ENCODE measurements at regions not wholly inside any gene's neighbourhood (a gene's known extent, or its start where the extent isn't known, plus 50 kb on each side); places are given as distances from the start of the nearest gene placed in this dataset.

GRCh38 chr12:76156314-76156713 is 71.8 kb upstream of the NAP1L1 start:
- Histone ChIP-seq H3K27ac (ENCODE audit: low read length) (no peak overlapping the region), H3K4me2 (ENCODE audit: low read depth, low read length) (no peak overlapping the region), H4K20me1 (ENCODE audit: insufficient read depth, low read length) (no peaks in the 10 kb centered on the region), H3K9me2 (replicated peaks; ENCODE audit: insufficient read depth, low read length) (no peaks in the 10 kb centered on the region), H3K36me3 (replicated peaks; ENCODE audit: insufficient read depth, low read length) (no peaks in the 10 kb centered on the region), H3K79me2 (ENCODE audit: low read length) (no peaks in the 10 kb centered on the region), H3F3A (ENCODE audit: insufficient read depth, low read length) (peaks cover 21% of the 10 kb centered on the region), H3K27me3 (replicated peaks; ENCODE audit: insufficient read depth, low read length) (0 out of 2 replicates have a peak, but pooled peaks cover 6% of the 10 kb centered on the region), H3K9ac (ENCODE audit: low read length) (no peak overlapping the region), H3K4me1 (ENCODE audit: low read length) (peaks cover 20% of the 10 kb centered on the region), H3K9me3 (replicated peaks; ENCODE audit: insufficient read depth, low read length) (no peaks in the 10 kb centered on the region), H3K4me3 (ENCODE audit: low read length) (no peak overlapping the region), H2AFZ (ENCODE audit: low read length) (no peak overlapping the region)
- DNase-seq: no peak
- TF ChIP-seq EZH2phosphoT487 (IDR thresholded peaks at IDR 0.05; ENCODE audit: low read length) (no peak), EZH2 (optimal IDR thresholded peaks at IDR 0.05; ENCODE audit: low read depth, low read length) (no peak), CTCF (IDR thresholded peaks at IDR 0.05; ENCODE audit: low read length) (no peak)

- TF ChIP-seq CTCF (IDR thresholded peaks at IDR 0.05; ENCODE audit: low read length) (no peak), EZH2phosphoT487 (IDR thresholded peaks at IDR 0.05; ENCODE audit: low read length) (no peak), EZH2 (optimal IDR thresholded peaks at IDR 0.05; ENCODE audit: low read depth, low read length) (no peak)
- H3K9me2 ChIP-seq (replicated peaks; ENCODE audit: insufficient read depth, low read length): no peaks in the 10 kb centered on the region
- H3K36me3 ChIP-seq (replicated peaks; ENCODE audit: insufficient read depth, low read length): no peaks in the 10 kb centered on the region
- no peak overlapping the region for H3K27ac ChIP-seq (ENCODE audit: low read length)
- H3K9ac ChIP-seq (ENCODE audit: low read length): no peak overlapping the region
- H3K4me2 ChIP-seq (ENCODE audit: low read depth, low read length): no peak overlapping the region
- 0 out of 2 replicates have a peak, but pooled peaks cover 6% of the 10 kb centered on the region for H3K27me3 ChIP-seq (replicated peaks; ENCODE audit: insufficient read depth, low read length)
- H3F3A ChIP-seq (ENCODE audit: insufficient read depth, low read length): peaks cover 21% of the 10 kb centered on the region
- H3K79me2 ChIP-seq (ENCODE audit: low read length): no peaks in the 10 kb centered on the region
- no peaks in the 10 kb centered on the region for H3K9me3 ChIP-seq (replicated peaks; ENCODE audit: insufficient read depth, low read length)
- H2AFZ ChIP-seq (ENCODE audit: low read length): no peak overlapping the region
- H3K4me1 ChIP-seq (ENCODE audit: low read length): peaks cover 25% of the 10 kb centered on the region
- no peak for DNase-seq
- H3K4me3 ChIP-seq (ENCODE audit: low read length): no peak overlapping the region
- H4K20me1 ChIP-seq (ENCODE audit: insufficient read depth, low read length): no peaks in the 10 kb centered on the region
Observed at GRCh38 chr12:76155157-76155670, 70.7 kb upstream of the NAP1L1 start.

- Histone ChIP-seq H3K36me3 (replicated peaks; ENCODE audit: insufficient read depth, low read length) (no peaks in the 10 kb centered on the region), H3K4me1 (ENCODE audit: low read length) (peaks cover 17% of the 10 kb centered on the region), H3F3A (ENCODE audit: insufficient read depth, low read length) (peaks cover 12% of the 10 kb centered on the region), H3K9ac (ENCODE audit: low read length) (no peak overlapping the region), H3K9me2 (replicated peaks; ENCODE audit: insufficient read depth, low read length) (no peaks in the 10 kb centered on the region), H3K27me3 (replicated peaks; ENCODE audit: insufficient read depth, low read length) (0 out of 2 replicates have a peak, but pooled peaks cover 6% of the 10 kb centered on the region), H2AFZ (ENCODE audit: low read length) (no peak overlapping the region), H3K27ac (ENCODE audit: low read length) (no peak overlapping the region), H4K20me1 (ENCODE audit: insufficient read depth, low read length) (no peaks in the 10 kb centered on the region), H3K4me3 (ENCODE audit: low read length) (no peak overlapping the region), H3K9me3 (replicated peaks; ENCODE audit: insufficient read depth, low read length) (no peaks in the 10 kb centered on the region), H3K79me2 (ENCODE audit: low read length) (no peaks in the 10 kb centered on the region), H3K4me2 (ENCODE audit: low read depth, low read length) (no peak overlapping the region)
- DNase-seq: no peak
- no peak for TF ChIP-seq EZH2phosphoT487 (IDR thresholded peaks at IDR 0.05; ENCODE audit: low read length)
- no peak for TF ChIP-seq CTCF (IDR thresholded peaks at IDR 0.05; ENCODE audit: low read length)
- TF ChIP-seq EZH2 (optimal IDR thresholded peaks at IDR 0.05; ENCODE audit: low read depth, low read length): no peak
Observed at GRCh38 chr12:76153616-76154015, 69.1 kb upstream of the NAP1L1 start.
